ENCODE measurements at regions not wholly inside any gene's neighbourhood (a gene's known extent, or its start where the extent isn't known, plus 50 kb on each side); places are given as distances from the start of the nearest gene placed in this dataset.

DNA sequence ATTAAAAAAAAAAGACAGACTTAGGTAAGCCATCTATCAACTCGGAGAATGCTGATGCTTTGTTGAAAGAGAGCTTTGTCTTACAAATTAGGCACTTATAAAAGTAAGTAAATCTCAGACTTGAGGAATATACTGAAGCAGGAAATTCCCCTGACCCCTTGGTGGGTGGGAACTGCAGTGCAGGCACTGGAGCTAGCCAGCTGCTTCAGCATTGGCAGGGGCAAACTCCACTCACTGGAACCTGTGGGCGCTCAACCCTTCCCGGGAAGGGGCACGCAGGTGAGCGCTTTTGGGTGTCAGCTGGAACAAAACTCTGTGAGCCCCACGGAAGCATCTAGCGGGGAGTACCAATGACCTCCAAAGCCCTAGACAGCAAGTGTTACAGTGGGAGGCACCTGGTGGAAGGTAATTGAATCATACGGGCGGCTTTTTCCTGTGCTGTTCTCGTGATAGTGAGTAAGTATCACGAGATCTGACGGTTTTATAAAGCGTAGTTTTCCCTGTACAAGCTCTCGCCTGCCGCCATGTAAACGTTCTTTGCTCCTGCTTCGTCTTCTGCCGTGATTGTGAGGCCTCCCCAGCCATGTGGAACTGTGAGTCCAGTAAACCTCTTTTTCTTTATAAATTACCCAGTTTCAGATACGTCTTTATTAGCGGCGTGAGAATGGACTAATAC, 628.0 kb upstream of the CDH18 start:
- TF ChIP-seq, protein P1, sequence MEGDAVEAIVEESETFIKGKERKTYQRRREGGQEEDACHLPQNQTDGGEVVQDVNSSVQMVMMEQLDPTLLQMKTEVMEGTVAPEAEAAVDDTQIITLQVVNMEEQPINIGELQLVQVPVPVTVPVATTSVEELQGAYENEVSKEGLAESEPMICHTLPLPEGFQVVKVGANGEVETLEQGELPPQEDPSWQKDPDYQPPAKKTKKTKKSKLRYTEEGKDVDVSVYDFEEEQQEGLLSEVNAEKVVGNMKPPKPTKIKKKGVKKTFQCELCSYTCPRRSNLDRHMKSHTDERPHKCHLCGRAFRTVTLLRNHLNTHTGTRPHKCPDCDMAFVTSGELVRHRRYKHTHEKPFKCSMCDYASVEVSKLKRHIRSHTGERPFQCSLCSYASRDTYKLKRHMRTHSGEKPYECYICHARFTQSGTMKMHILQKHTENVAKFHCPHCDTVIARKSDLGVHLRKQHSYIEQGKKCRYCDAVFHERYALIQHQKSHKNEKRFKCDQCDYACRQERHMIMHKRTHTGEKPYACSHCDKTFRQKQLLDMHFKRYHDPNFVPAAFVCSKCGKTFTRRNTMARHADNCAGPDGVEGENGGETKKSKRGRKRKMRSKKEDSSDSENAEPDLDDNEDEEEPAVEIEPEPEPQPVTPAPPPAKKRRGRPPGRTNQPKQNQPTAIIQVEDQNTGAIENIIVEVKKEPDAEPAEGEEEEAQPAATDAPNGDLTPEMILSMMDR (IDR thresholded peaks at IDR 0.05; ENCODE audit: borderline replicate concordance, extremely low read depth, low read length, poor library complexity, severe bottlenecking): no peak
- TF ChIP-seq EZH2 (IDR thresholded peaks at IDR 0.05; ENCODE audit: borderline replicate concordance, low read depth, low read length, severe bottlenecking): no peak

Data from DND-41 (cell line).